ENCODE measurements at regions not wholly inside any gene's neighbourhood (a gene's known extent, or its start where the extent isn't known, plus 50 kb on each side); places are given as distances from the start of the nearest gene placed in this dataset.

DNA sequence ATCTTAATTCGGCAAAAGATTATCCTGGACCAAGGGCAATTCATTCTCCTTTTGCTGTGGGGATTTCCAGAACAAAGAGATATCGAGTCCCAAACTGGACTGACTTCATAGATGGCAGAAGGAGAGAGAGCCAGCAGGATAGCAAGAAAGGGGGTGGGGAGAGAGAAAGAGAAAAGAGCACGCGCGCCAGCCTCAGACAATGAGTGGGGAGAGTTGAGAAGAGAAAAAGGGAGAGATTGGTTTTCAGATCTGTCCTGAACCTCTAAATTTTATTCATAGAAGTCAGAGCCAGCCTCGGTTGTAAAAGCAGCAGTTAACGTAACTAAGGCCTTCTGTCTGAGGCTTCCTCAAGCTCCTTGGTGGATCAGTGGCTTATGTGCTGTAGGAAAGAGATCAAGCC, 55.3 kb upstream of the ALDH1B1 start:
- no peak for TF ChIP-seq CTCF (IDR thresholded peaks at IDR 0.05)
- no peak for TF ChIP-seq POLR2AphosphoS5 (IDR thresholded peaks at IDR 0.05)
- no peak for TF ChIP-seq POLR2A (IDR thresholded peaks at IDR 0.05)

All from breast epithelium (tissue), 3 donors.